ENCODE measurements at regions not wholly inside any gene's neighbourhood (a gene's known extent, or its start where the extent isn't known, plus 50 kb on each side); places are given as distances from the start of the nearest gene placed in this dataset.

DNA sequence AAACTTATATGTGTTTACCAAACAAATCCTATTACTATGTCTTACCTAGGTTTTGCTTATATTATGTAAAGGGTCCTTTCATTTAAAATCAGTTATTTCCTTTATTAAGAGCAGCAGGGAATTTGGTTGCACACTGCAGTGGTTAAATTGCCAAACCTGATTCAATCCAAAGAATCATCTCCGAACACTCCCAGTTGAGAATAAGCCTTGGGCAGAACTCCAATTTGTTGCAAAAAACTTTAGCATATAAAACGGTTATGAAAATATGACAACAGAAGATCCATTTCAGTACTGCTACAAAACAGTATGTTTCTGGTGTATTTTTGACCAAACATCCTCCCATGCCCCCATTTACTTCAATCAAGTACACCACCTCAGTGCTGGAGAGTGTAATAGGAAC lies 587.0 kb upstream of the GRAMD2B start:
- TF ChIP-seq, protein P1, sequence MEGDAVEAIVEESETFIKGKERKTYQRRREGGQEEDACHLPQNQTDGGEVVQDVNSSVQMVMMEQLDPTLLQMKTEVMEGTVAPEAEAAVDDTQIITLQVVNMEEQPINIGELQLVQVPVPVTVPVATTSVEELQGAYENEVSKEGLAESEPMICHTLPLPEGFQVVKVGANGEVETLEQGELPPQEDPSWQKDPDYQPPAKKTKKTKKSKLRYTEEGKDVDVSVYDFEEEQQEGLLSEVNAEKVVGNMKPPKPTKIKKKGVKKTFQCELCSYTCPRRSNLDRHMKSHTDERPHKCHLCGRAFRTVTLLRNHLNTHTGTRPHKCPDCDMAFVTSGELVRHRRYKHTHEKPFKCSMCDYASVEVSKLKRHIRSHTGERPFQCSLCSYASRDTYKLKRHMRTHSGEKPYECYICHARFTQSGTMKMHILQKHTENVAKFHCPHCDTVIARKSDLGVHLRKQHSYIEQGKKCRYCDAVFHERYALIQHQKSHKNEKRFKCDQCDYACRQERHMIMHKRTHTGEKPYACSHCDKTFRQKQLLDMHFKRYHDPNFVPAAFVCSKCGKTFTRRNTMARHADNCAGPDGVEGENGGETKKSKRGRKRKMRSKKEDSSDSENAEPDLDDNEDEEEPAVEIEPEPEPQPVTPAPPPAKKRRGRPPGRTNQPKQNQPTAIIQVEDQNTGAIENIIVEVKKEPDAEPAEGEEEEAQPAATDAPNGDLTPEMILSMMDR (conservative IDR thresholded peaks at IDR 0.05; ENCODE audit: low read depth, low read length) = no peak
- no peak for TF ChIP-seq EZH2phosphoT487 (IDR thresholded peaks at IDR 0.05; ENCODE audit: borderline replicate concordance, low read length)
